Body of pancreas (tissue), 4 donors: ENCODE measurements at regions not wholly inside any gene's neighbourhood (a gene's known extent, or its start where the extent isn't known, plus 50 kb on each side); places are given as distances from the start of the nearest gene placed in this dataset.

Experiments used
- CTCF ChIP-seq, 7 experiments: fragments of 450-650 bp in 4 of 7; fragments of 200-600 bp in 3 of 7; sonication (generic) in 3 of 7; IDR thresholded peaks; one replicate each; pipeline ENCODE4 v1.5.1; 2016 to 2019; ENCODE audit warnings: antibody characterized with exemption in 7 of 7
- POLR2A ChIP-seq, 3 donors: fragments of 450-650 bp; IDR thresholded peaks; one replicate each; pipeline ENCODE4 v1.6.1; 2016; ENCODE audit warnings: antibody characterized with exemption in 3 of 3, mild to moderate bottlenecking in 2 of 3

DNA sequence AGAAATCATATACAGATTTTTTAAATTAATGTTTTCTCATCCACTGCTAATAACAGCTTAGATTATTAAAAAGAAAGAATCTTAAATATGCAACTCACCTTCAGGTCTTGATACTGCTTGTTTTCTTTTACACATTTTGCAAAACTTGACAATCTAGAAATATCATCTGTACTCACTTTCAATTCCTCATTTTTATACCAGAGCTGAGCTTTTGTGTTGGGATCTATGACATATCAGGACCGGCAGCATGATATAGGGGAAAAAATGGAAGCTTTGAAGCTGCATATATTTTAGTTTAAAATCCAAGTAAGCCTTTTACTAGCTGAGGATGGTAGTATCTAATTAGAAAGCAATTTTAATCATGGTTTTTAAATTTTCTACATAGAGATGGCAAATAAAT is 75.7 kb upstream of the SMARCA2 start:
- no peak for TF ChIP-seq CTCF (IDR thresholded peaks at IDR 0.05)
- TF ChIP-seq POLR2A (IDR thresholded peaks at IDR 0.05) = no peak
